Kidney (tissue), 13 donors: ENCODE measurements at regions not wholly inside any gene's neighbourhood (a gene's known extent, or its start where the extent isn't known, plus 50 kb on each side); places are given as distances from the start of the nearest gene placed in this dataset.
A peak's percentile ranks its signal among the peaks of the same experiment; 100 is the strongest.

Source experiments
- DNase-seq, 5 donors: peaks; one replicate each; pipeline ENCODE4 v3.0.0-alpha.2; 2013 to 2020
- FAIRE-seq: peaks from 2 replicates; lab custom pipeline; 2012; peaks lifted over from hg19 to GRCh38; lab: Jason Lieb, UNC
- H3K27ac ChIP-seq, 2 donors: one replicate each; pipeline ENCODE4 v1.7.0; 2013; ENCODE audit warnings: low read depth in 2 of 2, low read length in 2 of 2, inconsistent platforms in 1 of 2
- H3K27me3 ChIP-seq: one replicate; pipeline ENCODE4 v1.7.1; 2013; ENCODE audit warnings: low read length, inconsistent platforms; ENCODE audit not compliant: control insufficient read depth, insufficient read depth
- H3K36me3 ChIP-seq, 3 donors: one replicate each; pipeline versions ENCODE4 v1.7.0 to v1.7.1; 2013; ENCODE audit warnings: low read length in 3 of 3, control low read depth in 1 of 3, inconsistent platforms in 1 of 3; ENCODE audit not compliant: insufficient read depth in 3 of 3, control insufficient read depth in 2 of 3
- H3K4me1 ChIP-seq, 3 donors: one replicate each; pipeline versions ENCODE4 v1.7.0 to v1.7.1; 2013; ENCODE audit warnings: low read length in 3 of 3, inconsistent platforms in 1 of 3, low read depth in 1 of 3; ENCODE audit not compliant: control insufficient read depth in 2 of 3, insufficient read depth in 2 of 3
- H3K4me3 ChIP-seq, 3 donors: one replicate each; pipeline versions ENCODE4 v1.7.0 to v1.8.1; 2013; ENCODE audit warnings: low read length in 3 of 3, control low read depth in 1 of 3, inconsistent platforms in 1 of 3
- H3K9ac ChIP-seq, 3 donors: one replicate each; pipeline versions ENCODE4 v1.7.0 to v1.7.1; 2013; ENCODE audit warnings: low read length in 3 of 3, control low read depth in 1 of 3, inconsistent platforms in 1 of 3
- H3K9me3 ChIP-seq, 3 donors: one replicate each; pipeline versions ENCODE4 v1.7.0 to v1.7.1; 2013; ENCODE audit warnings: low read length in 3 of 3, control low read depth in 1 of 3, inconsistent platforms in 1 of 3; ENCODE audit not compliant: control insufficient read depth in 2 of 3, insufficient read depth in 1 of 3
- intact Hi-C: fragments of 100-400 bp; cut with DNase I; formaldehyde crosslinking; loops from one replicate; pipeline ENCODE4 v1.11.1; 2022
- TF ChIP-seq, protein P1 (sequence below): IDR thresholded peaks from 3 replicates; pipeline ENCODE4 v1.5.1; 2012; ENCODE audit warnings: mild to moderate bottlenecking, moderate library complexity, borderline replicate concordance; ENCODE audit not compliant: insufficient read depth; ENCODE audit errors: extremely low read depth
- donor health status: control.
- donor health status: control.
- donor health status: control.
- donor health status: control.
- donor health status: control.
- donor health status: DM: yes; HTN: yes; CAD: no.
- donor health status: Normal renal cell carcinoma (clear cell type).

DNA sequence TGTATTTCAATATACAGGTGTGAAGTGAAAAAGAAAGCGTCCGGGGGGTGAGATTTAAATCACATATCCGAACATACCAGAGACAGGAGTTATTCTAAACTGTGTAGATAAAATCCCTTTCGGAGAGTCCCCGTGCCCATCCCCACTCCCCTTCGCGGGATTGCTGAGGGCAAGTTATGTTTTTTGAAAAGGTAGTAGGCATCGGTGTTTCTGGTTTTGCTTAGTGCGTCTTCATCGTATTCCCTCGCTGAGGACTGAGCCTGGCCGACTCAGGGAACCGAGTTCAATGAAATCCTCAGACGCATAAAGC is 583.4 kb downstream of the ZEB2 start:
- H3K9ac ChIP-seq = peak overlapping the region in 1 of 3 donors; percentile 23
- peaks cover 0 to 16% (median 4%) of the 10 kb centered on the region in 3 donors for H3K4me1 ChIP-seq
- peak in 2 of 5 donors; percentile 16 to 48 for DNase-seq
- H3K27me3 ChIP-seq = no peaks in the 10 kb centered on the region
- intact Hi-C loops = no loop called here
- H3K9me3 ChIP-seq = no peaks in the 10 kb centered on the region
- H3K27ac ChIP-seq = peak overlapping the region; percentile 66 to 72
- TF ChIP-seq, protein P1, sequence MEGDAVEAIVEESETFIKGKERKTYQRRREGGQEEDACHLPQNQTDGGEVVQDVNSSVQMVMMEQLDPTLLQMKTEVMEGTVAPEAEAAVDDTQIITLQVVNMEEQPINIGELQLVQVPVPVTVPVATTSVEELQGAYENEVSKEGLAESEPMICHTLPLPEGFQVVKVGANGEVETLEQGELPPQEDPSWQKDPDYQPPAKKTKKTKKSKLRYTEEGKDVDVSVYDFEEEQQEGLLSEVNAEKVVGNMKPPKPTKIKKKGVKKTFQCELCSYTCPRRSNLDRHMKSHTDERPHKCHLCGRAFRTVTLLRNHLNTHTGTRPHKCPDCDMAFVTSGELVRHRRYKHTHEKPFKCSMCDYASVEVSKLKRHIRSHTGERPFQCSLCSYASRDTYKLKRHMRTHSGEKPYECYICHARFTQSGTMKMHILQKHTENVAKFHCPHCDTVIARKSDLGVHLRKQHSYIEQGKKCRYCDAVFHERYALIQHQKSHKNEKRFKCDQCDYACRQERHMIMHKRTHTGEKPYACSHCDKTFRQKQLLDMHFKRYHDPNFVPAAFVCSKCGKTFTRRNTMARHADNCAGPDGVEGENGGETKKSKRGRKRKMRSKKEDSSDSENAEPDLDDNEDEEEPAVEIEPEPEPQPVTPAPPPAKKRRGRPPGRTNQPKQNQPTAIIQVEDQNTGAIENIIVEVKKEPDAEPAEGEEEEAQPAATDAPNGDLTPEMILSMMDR = no peak
- H3K36me3 ChIP-seq = no peaks in the 10 kb centered on the region
- FAIRE-seq = no peak
- H3K4me3 ChIP-seq = peak overlapping the region in 2 of 3 donors; percentile 46 to 57

DNA sequence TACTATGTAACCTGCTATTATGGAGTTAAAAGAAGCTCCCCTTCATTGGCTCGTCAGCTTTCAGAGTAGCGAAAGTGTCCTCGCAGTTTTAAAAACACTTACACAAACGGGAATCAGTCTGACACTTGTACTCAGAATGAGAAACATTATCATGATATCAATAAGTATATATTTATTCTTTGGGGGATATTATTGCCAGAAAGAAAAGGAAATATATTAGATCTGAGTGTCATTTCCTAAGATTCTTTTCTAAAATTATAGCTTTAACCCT is 584.5 kb downstream of the ZEB2 start:
- TF ChIP-seq, protein P1 = no peak
- Histone ChIP-seq H3K4me3 (peak overlapping the region in 1 of 3 donors; percentile 35), H3K27ac (no peak overlapping the region), H3K9me3 (no peaks in the 10 kb centered on the region), H3K4me1 (peaks cover 0 to 13% (median 4%) of the 10 kb centered on the region in 3 donors), H3K27me3 (no peaks in the 10 kb centered on the region), H3K36me3 (no peaks in the 10 kb centered on the region), H3K9ac (peak overlapping the region in 1 of 3 donors; percentile 16)
- intact Hi-C loops = no loop called here
- DNase-seq (peak in 1 of 5 donors; percentile 31), FAIRE-seq (no peak)

DNA sequence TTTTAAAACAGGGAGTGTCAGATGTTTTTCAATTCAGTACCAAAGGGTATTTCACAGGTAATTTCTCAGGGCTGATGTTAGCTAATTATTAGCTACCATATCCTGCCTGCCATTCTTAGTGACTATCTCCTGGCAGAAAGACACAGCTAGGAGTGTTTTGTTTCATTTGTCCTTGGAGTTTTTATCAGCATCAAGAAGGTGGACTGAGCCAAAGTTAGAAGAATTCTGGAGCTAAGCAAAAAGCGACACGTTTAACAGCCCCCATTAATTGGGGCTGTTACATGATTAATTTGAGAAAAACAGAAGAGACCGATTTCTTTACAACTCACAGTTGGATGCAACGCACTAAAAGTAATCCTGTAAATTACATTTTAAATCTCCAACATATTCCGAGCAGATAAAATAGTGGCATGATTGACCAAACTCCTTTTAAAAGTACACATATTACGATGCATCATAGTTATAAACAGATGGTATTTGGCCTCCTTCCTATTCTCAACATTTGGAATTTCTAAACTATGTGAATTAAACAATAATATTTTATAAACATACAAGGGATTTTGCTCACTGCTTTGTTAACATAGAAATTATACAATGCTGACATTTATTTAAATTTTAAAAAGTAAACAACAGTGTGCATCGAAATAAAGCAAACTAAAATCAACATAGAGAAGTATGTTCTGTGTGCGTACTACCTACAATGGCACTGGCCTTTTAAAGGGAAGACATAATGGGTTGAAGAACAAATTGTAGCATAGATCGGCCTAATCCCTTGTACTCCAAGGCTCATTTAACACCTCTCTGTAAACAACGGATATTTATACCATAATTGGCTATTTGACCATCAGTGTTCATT is 585.1 kb downstream of the ZEB2 start:
- no peaks in the 10 kb centered on the region for H3K27me3 ChIP-seq
- TF ChIP-seq, protein P1 = no peak
- peak overlapping the region in 1 of 2 donors; percentile 13 for H3K27ac ChIP-seq
- no peaks in the 10 kb centered on the region for H3K36me3 ChIP-seq
- peaks cover 0 to 13% (median 4%) of the 10 kb centered on the region in 3 donors for H3K4me1 ChIP-seq
- H3K4me3 ChIP-seq = peak overlapping the region in 1 of 3 donors; percentile 35
- peak in 2 of 5 donors; percentile 52 to 55 for DNase-seq
- intact Hi-C loops = no loop called here
- FAIRE-seq = no peak
- peak overlapping the region in 1 of 3 donors; percentile 16 for H3K9ac ChIP-seq
- no peaks in the 10 kb centered on the region for H3K9me3 ChIP-seq
